ENCODE measurements at regions not wholly inside any gene's neighbourhood (a gene's known extent, or its start where the extent isn't known, plus 50 kb on each side); places are given as distances from the start of the nearest gene placed in this dataset.
"Not testable (repeated sequence)": the region's sequence is repeated elsewhere in the genome, so short reads cannot be mapped to it uniquely, and the experiment has no call there.

DNA sequence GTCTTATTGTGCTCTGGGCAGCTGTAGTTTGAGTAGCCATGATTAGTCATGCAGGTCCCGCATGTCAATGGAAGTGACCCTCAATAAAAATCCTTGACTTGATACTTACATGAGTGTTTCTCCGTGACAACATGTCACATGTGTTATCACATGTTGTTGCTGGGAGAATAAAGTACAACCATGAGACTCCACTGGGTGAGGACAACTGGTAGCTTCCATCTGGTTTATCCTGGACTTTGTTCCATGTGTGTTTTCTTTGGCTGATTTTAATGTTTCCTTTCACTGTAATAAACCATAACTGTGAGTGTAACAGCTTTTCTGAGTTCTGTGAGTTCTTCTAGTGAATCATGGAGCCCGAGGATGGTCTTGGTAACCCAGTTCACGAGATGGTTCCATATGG, 63.1 kb upstream of the NDN start:
- DNase-seq (ENCODE audit: low read depth in 2 of 2): no peak

DNA sequence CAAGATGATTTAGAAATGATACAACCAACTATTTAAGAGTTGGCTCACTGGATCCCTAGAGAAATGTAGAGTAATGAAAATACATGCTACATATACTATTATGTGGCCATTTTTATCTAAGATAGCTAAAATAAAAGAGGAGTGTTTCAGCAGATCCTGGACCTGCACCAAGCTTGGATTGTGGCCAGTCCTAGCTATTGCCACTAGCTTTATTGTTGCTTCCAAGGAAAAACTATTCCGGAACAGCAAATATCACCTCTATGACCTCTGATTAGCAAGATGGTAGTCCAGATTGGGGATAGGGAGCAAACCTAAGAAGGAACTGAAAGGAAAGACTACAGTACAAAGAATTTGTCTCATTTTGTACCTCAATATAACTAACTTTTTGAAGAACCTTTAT, 63.7 kb upstream of the NDN start:
- DNase-seq (ENCODE audit: low read depth in 2 of 2): no peak

DNA sequence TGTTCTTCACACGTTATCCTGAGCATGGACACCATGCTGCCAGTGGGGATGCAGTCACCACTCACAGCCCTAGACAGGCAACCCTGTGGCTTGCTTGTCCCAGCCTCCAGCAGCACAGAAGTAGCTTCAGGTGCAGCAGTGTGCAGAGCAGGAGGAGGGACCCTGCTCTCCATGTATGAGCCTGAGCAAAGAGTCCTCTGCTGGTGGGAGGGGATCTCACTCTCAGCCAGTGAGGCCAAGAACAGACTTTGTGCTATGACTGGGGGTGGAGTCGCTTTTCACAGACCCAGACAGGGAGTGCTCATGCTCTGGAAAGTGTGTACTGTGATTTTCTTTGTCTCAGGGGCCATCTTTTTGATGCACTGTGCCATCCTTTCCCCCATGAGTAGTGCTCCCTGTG, 66.1 kb upstream of the NDN start:
- DNase-seq (ENCODE audit: low read depth in 2 of 2): no peak

DNA sequence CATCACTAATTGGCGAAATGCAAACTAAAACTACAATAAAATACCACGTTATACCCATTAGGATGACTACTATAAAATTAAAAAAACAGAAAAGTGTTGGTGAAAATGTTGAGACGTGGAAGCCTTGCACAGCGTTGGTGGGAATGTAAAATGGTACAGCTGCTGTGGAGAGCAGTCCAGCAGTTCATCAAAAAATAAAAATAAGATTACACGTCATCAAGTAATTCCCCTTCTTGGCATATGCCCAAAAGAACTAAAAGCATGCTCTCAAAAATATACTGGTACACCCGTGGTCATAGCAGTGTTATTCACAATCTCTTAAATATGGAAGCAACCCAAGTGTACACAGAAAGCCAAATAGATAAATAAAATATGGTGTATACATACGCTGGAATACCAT, 71.8 kb upstream of the NDN start:
- no peak for DNase-seq (ENCODE audit: low read depth in 2 of 2)

GRCh38 chr15:23760024-23760423, 72.9 kb upstream of the NDN start:
- no peak for DNase-seq (ENCODE audit: low read depth in 2 of 2)

DNA sequence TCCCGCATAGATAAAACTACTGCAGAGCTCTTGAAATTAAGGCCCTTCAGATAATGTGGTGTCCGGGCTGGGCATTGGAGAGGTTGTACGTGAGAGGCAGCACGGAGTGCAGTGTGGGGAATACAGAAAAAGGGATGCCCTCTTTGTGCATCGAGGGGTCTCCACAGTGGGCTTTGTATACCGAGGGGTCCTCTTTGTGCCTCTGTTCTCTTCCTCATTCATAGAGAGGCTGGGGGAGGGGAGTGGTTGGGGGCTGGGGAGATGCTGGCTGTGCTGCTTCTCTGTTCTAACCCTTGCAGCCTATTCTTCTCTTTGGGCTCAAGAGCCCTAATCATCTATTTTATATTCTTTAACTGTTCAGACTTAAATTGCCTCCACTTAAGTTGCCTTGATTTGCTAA, 74.3 kb upstream of the NDN start:
- DNase-seq (ENCODE audit: low read depth in 2 of 2): no peak

GRCh38 chr15:23762026-23762425, 74.9 kb upstream of the NDN start:
- no peak for DNase-seq (ENCODE audit: low read depth in 2 of 2)

DNA sequence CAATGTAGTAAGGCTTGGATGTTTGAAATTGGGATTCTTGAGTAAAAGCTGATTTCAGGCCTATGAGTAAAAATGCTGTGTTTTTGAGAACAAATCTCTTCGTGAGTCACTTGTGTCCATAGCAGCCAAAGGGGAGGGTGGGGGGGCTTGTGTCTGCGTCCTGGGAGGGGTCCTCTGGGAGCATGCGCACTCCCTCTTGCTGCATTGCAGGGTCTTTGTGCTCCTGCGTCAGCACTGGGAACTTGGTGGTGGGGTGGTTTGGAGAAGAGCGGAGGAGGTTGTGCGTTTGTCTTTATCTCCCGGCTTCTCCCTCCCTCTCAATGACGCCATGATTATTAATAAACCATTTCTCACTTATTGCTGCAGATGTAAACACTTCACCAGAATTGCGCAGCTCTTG, 75.9 kb upstream of the NDN start:
- DNase-seq (ENCODE audit: low read depth in 2 of 2): no peak

DNA sequence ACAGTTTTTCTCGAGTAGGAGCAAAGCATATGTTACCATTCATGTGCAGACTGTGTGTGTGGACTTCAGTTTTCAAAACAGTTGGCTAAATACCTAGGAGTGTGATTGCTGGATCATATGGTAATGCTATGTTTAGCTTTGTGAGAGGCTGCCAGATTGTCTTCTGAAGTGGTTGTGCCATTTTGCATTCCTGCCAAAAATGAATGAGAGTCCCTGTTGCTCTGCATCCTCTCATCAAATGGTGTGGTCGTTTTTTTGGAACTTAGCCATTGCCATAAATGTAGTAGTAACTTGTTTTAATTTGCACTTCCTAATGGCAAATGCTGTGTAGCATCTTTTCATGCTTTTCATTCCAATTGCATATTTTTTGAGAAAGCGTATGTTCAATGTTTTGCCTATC, 77.2 kb upstream of the NDN start:
- DNase-seq (ENCODE audit: low read depth in 2 of 2): no peak

- no peak for DNase-seq (ENCODE audit: low read depth in 2 of 2)
These were observed 77.6 kb upstream of the NDN start for GRCh38 chr15:23764716-23765115.

- not testable (repeated sequence) for DNase-seq (ENCODE audit: low read depth in 2 of 2)
These were observed 79.7 kb upstream of the NDN start for GRCh38 chr15:23766779-23767178.

- no peak for DNase-seq (ENCODE audit: low read depth in 2 of 2)
These were observed 86.0 kb upstream of the NDN start for GRCh38 chr15:23773093-23773492.

DNA sequence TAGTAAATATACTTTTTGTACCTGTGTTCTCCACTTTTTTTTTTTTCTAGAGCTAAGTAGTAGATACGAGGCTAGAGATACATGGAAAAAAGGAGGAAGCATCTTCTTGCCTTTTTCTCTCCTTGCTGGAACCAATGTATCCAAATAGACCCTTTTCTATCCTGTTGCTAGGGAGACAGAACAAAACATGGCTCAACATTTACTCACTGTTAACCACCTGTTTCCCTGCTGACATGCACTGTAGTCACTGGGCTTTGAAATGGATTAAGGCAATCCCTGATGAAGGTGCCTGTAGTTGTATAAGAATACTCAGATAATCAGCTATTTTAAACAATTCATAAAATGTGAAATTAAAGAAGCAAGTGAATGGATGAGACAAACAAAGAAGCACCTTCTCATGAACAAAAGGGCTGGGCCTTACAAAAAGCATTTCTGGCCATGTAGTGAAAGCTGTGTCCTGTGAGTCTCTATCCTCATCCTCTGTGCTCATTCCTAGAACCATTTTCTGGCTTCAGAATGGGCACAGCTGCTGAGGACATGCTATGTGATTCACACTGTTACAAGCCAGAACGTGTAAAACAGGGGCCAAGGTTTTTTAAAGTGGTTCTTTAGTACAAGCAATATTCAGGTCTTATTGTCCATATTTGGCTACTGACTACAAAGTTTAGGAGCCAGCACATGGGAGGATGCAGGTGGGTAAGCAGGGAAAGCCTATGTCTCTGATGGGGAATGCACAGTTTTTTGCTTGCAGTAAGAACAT, 100.4 kb upstream of the NDN start:
- no peak for DNase-seq (ENCODE audit: low read depth in 2 of 2)

DNA sequence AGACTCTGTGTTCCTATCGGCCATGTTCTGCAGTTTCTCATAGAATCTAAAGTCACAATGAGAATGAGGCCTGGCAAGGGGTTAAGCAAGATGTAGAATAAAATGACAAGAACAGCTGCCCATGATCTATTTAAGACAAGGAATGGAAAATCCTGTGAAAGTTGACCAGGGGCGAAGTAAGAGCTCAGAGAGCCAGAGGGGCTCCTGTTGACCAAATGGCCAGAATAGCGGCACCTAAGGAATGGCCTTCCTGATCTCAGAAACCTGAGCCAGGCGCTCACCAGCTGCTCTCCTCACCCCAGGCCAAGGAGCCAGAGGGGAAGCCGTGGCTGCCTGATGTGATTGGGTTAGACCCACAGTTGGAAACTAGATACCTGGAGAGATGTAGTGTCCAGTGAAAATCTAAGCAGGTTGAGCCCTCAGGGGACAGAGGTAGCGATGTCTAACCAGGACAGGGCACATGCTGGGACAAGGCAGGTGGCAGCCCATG, 106.1 kb upstream of the NDN start:
- no peak for DNase-seq (ENCODE audit: low read depth in 2 of 2)

GRCh38 chr15:23797747-23798446, 110.8 kb upstream of the NDN start:
- no peak for DNase-seq (ENCODE audit: low read depth in 2 of 2)

DNA sequence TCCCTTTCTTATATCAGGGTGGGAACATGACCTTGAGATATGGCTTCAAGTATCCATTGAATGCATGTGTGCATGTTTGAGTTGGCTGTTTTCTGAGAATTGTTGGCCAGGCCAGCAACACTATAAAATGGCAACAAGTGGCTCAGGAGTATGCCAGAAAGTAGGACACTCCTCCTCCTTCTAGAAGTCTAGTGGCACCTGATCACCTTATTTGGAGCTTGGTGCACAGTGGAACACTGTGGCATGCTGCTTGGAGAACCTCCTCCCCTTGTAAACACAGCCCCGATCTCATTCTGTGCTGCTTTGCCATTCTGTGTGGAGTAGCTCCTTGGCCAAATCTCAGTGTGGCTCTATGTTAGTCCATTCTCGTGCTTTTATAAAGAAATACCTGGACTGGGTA, 114.8 kb upstream of the NDN start:
- DNase-seq (ENCODE audit: low read depth in 2 of 2): no peak

- DNase-seq (ENCODE audit: low read depth in 2 of 2): not testable (repeated sequence)
These were observed 115.9 kb upstream of the NDN start for GRCh38 chr15:23802896-23803435.

GRCh38 chr15:23806980-23807379, 119.9 kb upstream of the NDN start:
- no peak for DNase-seq (ENCODE audit: low read depth in 2 of 2)

DNA sequence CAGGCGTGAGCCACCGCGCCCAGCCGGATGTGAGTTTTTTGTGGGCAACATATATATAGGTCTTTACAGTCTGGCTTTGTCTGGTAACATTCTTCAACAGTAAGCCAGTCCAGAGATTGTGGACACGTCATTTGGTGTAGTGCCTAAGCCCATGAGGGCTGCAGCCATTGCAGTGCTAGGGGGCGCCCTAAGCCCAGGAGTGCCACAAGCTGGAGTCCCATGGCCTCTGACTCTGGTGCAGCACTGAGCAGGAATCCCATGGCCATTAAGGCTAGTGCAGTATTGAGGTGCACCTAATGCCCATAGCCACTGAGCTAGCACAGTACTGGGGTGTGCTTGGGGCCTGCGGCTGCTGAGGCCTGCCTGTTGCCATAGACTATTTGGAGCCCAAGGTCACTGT, 136.4 kb upstream of the NDN start:
- DNase-seq (ENCODE audit: low read depth in 2 of 2): no peak

GRCh38 chr15:23828786-23829185, 141.7 kb upstream of the NDN start:
- DNase-seq (ENCODE audit: low read depth in 2 of 2): no peak

DNA sequence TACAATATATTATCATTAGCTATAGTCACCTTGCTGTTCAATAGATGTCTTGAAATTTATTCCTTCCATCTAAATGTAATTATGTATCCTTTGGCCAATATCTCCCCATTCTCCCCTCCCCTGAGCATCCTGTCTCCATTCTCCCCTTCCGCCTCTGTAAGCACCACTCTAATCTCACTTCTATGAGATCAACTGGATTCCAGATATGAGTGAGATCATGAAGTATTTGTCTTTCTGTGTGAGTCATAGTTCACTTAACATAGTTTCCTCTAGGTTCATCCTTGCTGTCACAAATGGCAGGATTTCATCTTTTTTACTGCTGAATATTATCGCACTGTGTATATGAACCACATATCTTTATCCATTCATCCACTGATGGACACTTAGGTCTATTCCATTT, 148.8 kb upstream of the NDN start:
- DNase-seq (ENCODE audit: low read depth in 2 of 2): no peak

DNA sequence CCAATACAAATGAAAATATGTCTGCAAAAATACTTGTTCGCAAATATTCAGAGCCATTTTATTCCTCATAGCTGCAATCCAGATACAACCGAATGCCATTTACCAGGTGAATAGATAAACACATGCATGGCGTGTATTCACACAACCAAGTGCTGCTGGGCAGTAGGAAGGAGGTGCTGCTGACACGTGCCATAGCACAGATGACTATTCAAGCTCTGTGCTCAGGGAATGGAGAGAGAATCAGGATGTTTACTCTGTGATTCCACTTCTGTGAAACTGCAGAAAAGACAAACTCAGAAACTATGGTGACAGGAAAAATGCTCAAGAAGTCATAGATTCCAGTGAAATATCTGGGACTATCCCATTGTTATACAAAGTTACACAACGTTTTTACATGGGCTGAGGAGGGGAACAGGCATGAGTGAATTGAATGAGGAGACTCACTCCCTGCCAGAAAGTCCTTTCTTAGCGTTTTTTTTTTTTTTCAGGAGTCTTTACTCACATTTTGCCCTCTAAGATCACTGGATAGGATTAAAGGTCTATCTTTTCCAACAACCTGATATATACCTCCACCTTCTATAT, 152.9 kb upstream of the NDN start:
- DNase-seq (ENCODE audit: low read depth in 2 of 2): no peak

GRCh38 chr15:23846218-23846617, 159.1 kb upstream of the NDN start:
- no peak for DNase-seq (ENCODE audit: low read depth in 2 of 2)
